ENCODE measurements at regions not wholly inside any gene's neighbourhood (a gene's known extent, or its start where the extent isn't known, plus 50 kb on each side); places are given as distances from the start of the nearest gene placed in this dataset.
A peak's percentile ranks its signal among the peaks of the same experiment; 100 is the strongest.

- ATAC-seq (no peak), DNase-seq (no peak)
- no peak overlapping the region for H3K4me3 Mint-ChIP-seq
- peaks cover 20% of the 10 kb centered on the region for H3K27me3 Mint-ChIP-seq
- H3K36me3 Mint-ChIP-seq = no peaks in the 10 kb centered on the region
- CTCF ChIA-PET = interaction anchor here (1.1 kb wide), 1 partner anchor 17 kb away, joined by 3 read pairs; no protein-coding TSS in a partner anchor
- no peaks in the 10 kb centered on the region for H3K9me3 Mint-ChIP-seq (ENCODE audit: low read depth)
- no peaks in the 10 kb centered on the region for H3K4me1 Mint-ChIP-seq
- no peak overlapping the region for H3K27ac Mint-ChIP-seq
Measured at GRCh38 chr5:170451747-170452365, 52.0 kb upstream of the KCNIP1 start.

DNA sequence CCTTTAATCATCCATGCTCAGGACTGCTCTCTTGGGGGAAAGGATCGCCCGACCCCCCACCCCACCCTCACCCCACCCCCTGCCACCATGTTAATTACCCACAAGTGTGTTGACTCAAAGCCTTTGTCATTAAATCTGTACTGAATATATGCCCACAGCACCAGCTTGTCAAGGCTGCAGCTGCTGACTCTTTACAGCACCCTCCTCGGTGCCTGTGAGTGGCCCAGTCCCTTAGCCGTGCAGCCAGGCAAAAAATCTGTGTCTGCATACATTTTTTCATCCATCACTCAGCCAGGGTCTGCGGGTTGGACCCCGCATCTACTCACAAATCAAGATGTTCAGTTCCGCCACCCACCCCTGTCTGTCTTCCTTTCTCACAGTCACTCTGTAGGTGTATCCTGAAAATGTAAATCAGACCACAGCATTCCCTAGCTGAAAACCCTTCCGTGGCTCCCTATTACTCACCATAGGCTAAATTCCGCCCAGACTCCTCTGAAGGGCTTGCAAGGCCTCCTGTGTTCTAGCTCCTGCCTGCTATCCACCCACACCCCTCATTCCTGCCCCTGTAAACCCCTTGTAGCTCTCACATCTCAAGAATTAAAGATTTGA, 53.7 kb upstream of the KCNIP1 start:
- DNase-seq (peak; percentile 21), ATAC-seq (no peak)
- H3K4me3 Mint-ChIP-seq = no peak overlapping the region
- no peak overlapping the region for H3K27ac Mint-ChIP-seq
- no peaks in the 10 kb centered on the region for H3K9me3 Mint-ChIP-seq (ENCODE audit: low read depth)
- H3K4me1 Mint-ChIP-seq = no peaks in the 10 kb centered on the region
- peaks cover 16% of the 10 kb centered on the region for H3K27me3 Mint-ChIP-seq
- CTCF ChIA-PET = no interaction called here
- no peaks in the 10 kb centered on the region for H3K36me3 Mint-ChIP-seq

DNA sequence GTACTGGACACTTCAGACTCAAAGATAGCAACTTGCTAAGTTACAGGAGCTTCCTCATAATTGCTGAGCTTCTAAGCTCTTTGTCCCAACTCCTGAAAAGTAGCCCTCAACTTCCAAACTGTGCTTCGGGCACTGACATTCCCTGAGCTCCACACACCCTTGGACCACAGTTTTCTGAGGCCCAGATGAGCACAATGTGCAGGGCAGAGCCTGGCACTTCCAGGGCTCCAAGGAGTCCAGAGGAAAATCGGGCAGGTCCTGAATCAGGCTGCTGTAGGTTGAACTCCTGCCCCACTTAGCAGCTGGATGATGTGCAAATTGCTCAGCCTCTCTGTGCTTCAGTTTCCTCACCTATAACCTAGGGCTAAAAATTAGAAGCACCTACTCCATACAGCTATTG, 54.6 kb upstream of the KCNIP1 start:
- CTCF ChIA-PET = no interaction called here

DNA sequence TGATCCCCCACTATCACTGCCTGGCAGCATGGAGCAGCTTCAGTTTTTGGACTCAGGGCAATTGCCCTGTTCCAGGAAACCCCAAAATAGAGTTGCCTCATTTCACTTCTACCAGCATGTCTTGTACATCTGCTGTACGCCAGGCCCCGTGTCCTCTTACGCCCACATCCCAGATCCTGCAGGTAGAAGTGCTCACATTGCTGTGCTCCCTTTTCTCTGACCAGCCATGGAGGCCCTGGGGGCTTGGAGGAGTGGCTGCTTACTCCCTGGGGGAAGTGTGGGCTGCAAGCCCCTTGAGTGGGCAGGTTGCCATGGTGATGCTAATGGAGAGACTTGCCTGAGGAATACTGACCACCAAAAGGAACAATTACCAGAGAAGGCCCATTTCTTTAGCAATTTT, 55.6 kb upstream of the KCNIP1 start:
- Mint-ChIP-seq H3K9me3 (ENCODE audit: low read depth) (no peaks in the 10 kb centered on the region), H3K4me3 (no peak overlapping the region), H3K27me3 (peaks cover 3% of the 10 kb centered on the region), H3K27ac (no peak overlapping the region), H3K4me1 (no peaks in the 10 kb centered on the region), H3K36me3 (no peaks in the 10 kb centered on the region)
- DNase-seq (peak; percentile 31), ATAC-seq (no peak)
- CTCF ChIA-PET = no interaction called here

More for the DNA sequence above, 54.6 kb upstream of the KCNIP1 start:
- no peak for ATAC-seq
- DNase-seq = peak; percentile 11
- no peak overlapping the region for H3K27ac Mint-ChIP-seq
- H3K4me1 Mint-ChIP-seq = no peaks in the 10 kb centered on the region
- H3K4me3 Mint-ChIP-seq = no peak overlapping the region
- no peaks in the 10 kb centered on the region for H3K36me3 Mint-ChIP-seq
- no peaks in the 10 kb centered on the region for H3K9me3 Mint-ChIP-seq (ENCODE audit: low read depth)
- H3K27me3 Mint-ChIP-seq = peaks cover 13% of the 10 kb centered on the region

DNA sequence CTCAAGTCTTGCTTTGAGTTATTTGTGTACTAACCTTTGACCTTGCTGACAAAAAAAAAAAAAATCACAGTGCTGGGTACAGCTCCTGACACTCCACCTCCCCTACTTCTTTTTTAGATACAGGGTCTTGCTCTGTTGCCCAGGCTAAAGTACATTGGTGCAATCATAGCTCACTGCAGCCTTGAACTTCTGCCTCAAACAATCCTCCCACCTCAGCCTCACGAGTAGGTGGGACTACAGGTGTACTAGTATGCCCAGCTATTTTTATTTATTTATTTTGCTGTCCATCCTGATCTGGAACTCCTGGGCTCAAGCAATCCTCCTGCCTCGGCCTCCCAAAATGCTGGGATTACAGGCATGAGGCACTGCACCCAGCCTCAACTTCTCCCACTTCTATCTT, 57.2 kb upstream of the KCNMB1 start:
- H3K36me3 Mint-ChIP-seq = no peaks in the 10 kb centered on the region
- H3K4me3 Mint-ChIP-seq = no peak overlapping the region
- CTCF ChIA-PET = interaction anchor here (1.0 to 2.2 kb wide), 2 partner anchors 11 to 13 kb away, joined by 3 to 8 read pairs; no protein-coding TSS in a partner anchor
- no peak for ATAC-seq
- no peaks in the 10 kb centered on the region for H3K4me1 Mint-ChIP-seq
- H3K27ac Mint-ChIP-seq = no peak overlapping the region
- peaks cover 2% of the 10 kb centered on the region for H3K27me3 Mint-ChIP-seq
- DNase-seq = no peak
- H3K9me3 Mint-ChIP-seq (ENCODE audit: low read depth) = no peaks in the 10 kb centered on the region

DNA sequence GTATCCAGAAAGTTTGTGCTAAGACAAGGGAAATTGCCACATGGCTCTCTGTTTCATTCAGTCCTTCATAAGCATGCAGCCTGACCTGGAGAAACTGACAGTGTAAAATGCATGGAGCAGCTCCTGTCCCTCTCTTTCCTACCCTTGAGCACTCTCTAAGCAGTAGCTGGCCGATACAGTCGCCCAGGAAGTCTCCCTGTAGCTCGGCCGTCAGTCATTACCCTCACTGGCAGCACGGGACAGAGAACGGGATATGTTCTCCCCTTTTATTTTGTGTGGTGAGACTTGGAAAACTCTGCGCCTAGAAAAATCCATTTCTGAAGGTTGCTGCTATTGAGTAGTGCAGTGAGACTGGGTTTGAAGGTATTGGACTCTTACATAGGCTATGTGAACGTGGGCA, 56.8 kb upstream of the KCNMB1 start:
- peak; percentile 2 for DNase-seq
- Mint-ChIP-seq H3K4me3 (no peak overlapping the region), H3K9me3 (ENCODE audit: low read depth) (no peaks in the 10 kb centered on the region), H3K27ac (no peak overlapping the region), H3K27me3 (peaks cover 2% of the 10 kb centered on the region), H3K36me3 (no peaks in the 10 kb centered on the region), H3K4me1 (no peaks in the 10 kb centered on the region)
- CTCF ChIA-PET = interaction anchor here (2.2 kb wide), 1 partner anchor 11 kb away, joined by 8 read pairs; no protein-coding TSS in a partner anchor
- ATAC-seq = no peak

GRCh38 chr5:170444969-170445505, 55.9 kb upstream of the KCNMB1 start:
- H3K9me3 Mint-ChIP-seq (ENCODE audit: low read depth) = no peaks in the 10 kb centered on the region
- peaks cover 2% of the 10 kb centered on the region for H3K27me3 Mint-ChIP-seq
- CTCF ChIA-PET = interaction anchor here (1.1 to 2.0 kb wide), 2 partner anchors 10 to 26 kb away, joined by 3 to 6 read pairs; no protein-coding TSS in a partner anchor
- no peak overlapping the region for H3K27ac Mint-ChIP-seq
- H3K4me3 Mint-ChIP-seq = no peak overlapping the region
- H3K36me3 Mint-ChIP-seq = no peaks in the 10 kb centered on the region
- ATAC-seq = no peak
- peak; percentile 34 for DNase-seq
- no peaks in the 10 kb centered on the region for H3K4me1 Mint-ChIP-seq

- no peaks in the 10 kb centered on the region for H3K36me3 Mint-ChIP-seq
- peaks cover 2% of the 10 kb centered on the region for H3K27me3 Mint-ChIP-seq
- H3K27ac Mint-ChIP-seq = no peak overlapping the region
- CTCF ChIA-PET = interaction anchor here (1.1 to 2.0 kb wide), 2 partner anchors 9 to 25 kb away, joined by 3 to 6 read pairs; no protein-coding TSS in a partner anchor
- ATAC-seq = no peak
- H3K9me3 Mint-ChIP-seq (ENCODE audit: low read depth) = no peaks in the 10 kb centered on the region
- H3K4me3 Mint-ChIP-seq = no peak overlapping the region
- no peaks in the 10 kb centered on the region for H3K4me1 Mint-ChIP-seq
- peak; percentile 7 for DNase-seq
Measured at GRCh38 chr5:170444181-170444580, 55.0 kb upstream of the KCNMB1 start.

DNA sequence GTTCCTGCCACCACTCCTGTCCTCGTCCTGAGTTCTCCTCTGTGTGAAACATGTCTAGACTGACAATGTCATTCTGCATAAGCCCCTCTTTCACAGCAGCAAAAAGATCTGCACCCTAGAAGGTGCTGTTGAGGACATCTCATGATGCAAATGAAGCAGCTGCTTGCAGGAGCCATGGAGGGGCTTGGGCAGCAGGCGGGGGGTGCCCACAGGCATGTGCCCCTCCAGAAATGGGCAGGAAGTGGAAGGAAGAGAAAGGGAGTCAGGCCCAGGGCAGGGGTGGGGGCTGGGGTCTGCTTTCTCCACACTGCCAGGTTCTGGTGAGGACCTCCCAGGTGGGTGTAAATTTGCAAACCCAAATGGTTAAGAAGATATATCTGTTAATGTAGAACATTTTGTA, 54.5 kb upstream of the KCNMB1 start:
- Mint-ChIP-seq H3K27me3 (peaks cover 2% of the 10 kb centered on the region), H3K4me3 (no peak overlapping the region), H3K9me3 (ENCODE audit: low read depth) (no peaks in the 10 kb centered on the region), H3K27ac (no peak overlapping the region), H3K4me1 (no peaks in the 10 kb centered on the region), H3K36me3 (no peaks in the 10 kb centered on the region)
- no peak for DNase-seq
- ATAC-seq = no peak
- CTCF ChIA-PET = interaction anchor here (2.0 kb wide), 1 partner anchor 8 kb away, joined by 6 read pairs; no protein-coding TSS in a partner anchor

DNA sequence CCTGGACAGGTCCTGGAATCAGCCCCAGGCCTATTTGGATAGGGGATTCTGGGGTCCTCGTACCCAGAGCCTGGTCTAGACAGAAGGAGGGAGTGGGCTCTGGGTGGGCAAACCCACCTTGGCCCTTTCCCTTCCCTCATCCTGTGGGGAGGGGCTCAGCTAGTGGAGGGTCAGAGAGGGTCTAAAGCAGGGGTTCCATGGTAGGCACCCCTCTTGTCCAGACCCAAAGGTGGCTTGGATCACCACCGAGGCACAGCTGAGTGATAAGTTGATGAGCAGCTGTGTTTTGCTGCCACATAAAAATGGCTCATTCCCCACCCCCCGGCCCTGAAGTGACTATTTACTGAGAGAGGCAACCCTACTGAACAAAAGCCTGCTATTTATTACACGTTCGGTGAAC, 53.8 kb upstream of the KCNMB1 start:
- Mint-ChIP-seq H3K4me3 (no peak overlapping the region), H3K9me3 (ENCODE audit: low read depth) (no peaks in the 10 kb centered on the region), H3K36me3 (no peaks in the 10 kb centered on the region), H3K4me1 (no peaks in the 10 kb centered on the region), H3K27me3 (peaks cover 2% of the 10 kb centered on the region), H3K27ac (no peak overlapping the region)
- ATAC-seq = no peak
- CTCF ChIA-PET = interaction anchor here (1.0 kb wide), 1 partner anchor 155 kb away, joined by 3 read pairs; no protein-coding TSS in a partner anchor
- peak; percentile 32 for DNase-seq

- Mint-ChIP-seq H3K27ac (no peak overlapping the region), H3K9me3 (ENCODE audit: low read depth) (no peaks in the 10 kb centered on the region), H3K27me3 (peaks cover 2% of the 10 kb centered on the region), H3K4me3 (no peak overlapping the region), H3K36me3 (no peaks in the 10 kb centered on the region), H3K4me1 (no peaks in the 10 kb centered on the region)
- CTCF ChIA-PET = interaction anchor here (0.8 to 1.0 kb wide), 2 partner anchors 155 to 192 kb away, joined by 3 read pairs; no protein-coding TSS in a partner anchor
- ATAC-seq (no peak), DNase-seq (peak; percentile 36)
Measured at GRCh38 chr5:170442391-170442790, 53.2 kb upstream of the KCNMB1 start.

- Mint-ChIP-seq H3K36me3 (no peaks in the 10 kb centered on the region), H3K4me3 (no peak overlapping the region), H3K27ac (no peak overlapping the region), H3K27me3 (no peaks in the 10 kb centered on the region), H3K4me1 (no peaks in the 10 kb centered on the region), H3K9me3 (ENCODE audit: low read depth) (no peaks in the 10 kb centered on the region)
- DNase-seq (peak; percentile 33), ATAC-seq (no peak)
- CTCF ChIA-PET = no interaction called here
Measured at GRCh38 chr5:170441393-170441784, 52.2 kb upstream of the KCNMB1 start.

DNA sequence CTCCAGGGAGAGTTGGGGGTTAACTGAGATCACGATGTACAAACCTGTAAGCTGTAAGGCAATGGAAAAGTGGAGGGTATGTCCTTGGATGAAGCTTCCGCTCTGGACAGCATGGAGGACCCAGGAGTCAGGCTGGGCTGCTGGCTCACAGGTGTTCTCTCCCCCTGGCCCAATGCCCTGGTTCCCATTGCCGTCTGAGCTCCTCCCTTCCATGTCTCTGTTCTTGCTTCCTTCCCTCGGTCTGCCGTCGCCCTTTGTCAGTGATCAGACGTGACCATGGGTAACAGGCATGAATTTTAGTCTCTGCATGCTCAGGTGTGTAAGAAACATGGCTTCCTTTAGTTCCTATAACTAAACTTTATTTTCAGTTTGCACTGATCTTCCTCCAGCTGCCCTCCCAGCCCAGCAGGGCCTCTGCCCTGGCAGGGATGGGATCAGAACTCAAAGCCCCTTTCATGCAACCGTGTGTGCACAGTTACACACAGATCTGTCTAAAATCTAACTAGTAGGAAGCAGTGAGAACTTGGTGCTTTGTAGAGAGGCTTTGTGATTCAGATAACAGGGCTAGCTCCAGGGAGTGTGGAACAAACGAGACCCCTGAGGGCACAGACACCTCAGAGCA, 51.7 kb upstream of the KCNMB1 start:
- no peaks in the 10 kb centered on the region for H3K27me3 Mint-ChIP-seq
- no peaks in the 10 kb centered on the region for H3K36me3 Mint-ChIP-seq
- no peaks in the 10 kb centered on the region for H3K9me3 Mint-ChIP-seq (ENCODE audit: low read depth)
- H3K27ac Mint-ChIP-seq = no peak overlapping the region
- ATAC-seq (no peak), DNase-seq (no peak)
- H3K4me3 Mint-ChIP-seq = no peak overlapping the region
- CTCF ChIA-PET = no interaction called here
- no peaks in the 10 kb centered on the region for H3K4me1 Mint-ChIP-seq

- CTCF ChIA-PET = no interaction called here
- Mint-ChIP-seq H3K27me3 (no peaks in the 10 kb centered on the region), H3K27ac (no peak overlapping the region), H3K9me3 (ENCODE audit: low read depth) (no peaks in the 10 kb centered on the region), H3K4me1 (no peaks in the 10 kb centered on the region), H3K4me3 (no peak overlapping the region), H3K36me3 (no peaks in the 10 kb centered on the region)
- no peak for DNase-seq
- no peak for ATAC-seq
Measured at GRCh38 chr5:170439944-170440269, 50.7 kb upstream of the KCNMB1 start.
